Chondrocyte (in vitro differentiated cells): ENCODE measurements at regions not wholly inside any gene's neighbourhood (a gene's known extent, or its start where the extent isn't known, plus 50 kb on each side); places are given as distances from the start of the nearest gene placed in this dataset.

ENCODE experiments used
- DNase-seq: peaks from one replicate; pipeline ENCODE4 v3.0.0; 2021; ENCODE audit warnings: mixed read lengths, low spot score
- H3K27ac Mint-ChIP-seq: one replicate; pipeline ENCODE4 v1.8.0; 2021; ENCODE audit warnings: mild to moderate bottlenecking, moderate library complexity, mixed read lengths; ENCODE audit not compliant: unreplicated experiment
- H3K27me3 Mint-ChIP-seq: 2 replicates; pipeline ENCODE4 v1.8.0; 2021; ENCODE audit warnings: low read depth, mixed read lengths
- H3K36me3 Mint-ChIP-seq: 2 replicates; pipeline ENCODE4 v1.8.0; 2021; ENCODE audit warnings: low read depth, mixed read lengths
- H3K4me1 Mint-ChIP-seq: 2 replicates; pipeline ENCODE4 v1.8.0; 2021; ENCODE audit warnings: low read depth, mild to moderate bottlenecking, mixed read lengths
- H3K4me3 Mint-ChIP-seq: one replicate; pipeline ENCODE4 v1.8.0; 2021; ENCODE audit warnings: mild to moderate bottlenecking, moderate library complexity, mixed read lengths; ENCODE audit not compliant: unreplicated experiment
- H3K9me3 Mint-ChIP-seq: 2 replicates; pipeline ENCODE4 v1.8.0; 2021; ENCODE audit warnings: low read depth, mixed read lengths
- CTCF ChIP-seq: fragments of 200-600 bp; sonication (generic); IDR thresholded peaks from 2 replicates; pipeline ENCODE4 v1.5.0; 2021; ENCODE audit warnings: antibody characterized with exemption, mild to moderate bottlenecking, moderate library complexity

DNA sequence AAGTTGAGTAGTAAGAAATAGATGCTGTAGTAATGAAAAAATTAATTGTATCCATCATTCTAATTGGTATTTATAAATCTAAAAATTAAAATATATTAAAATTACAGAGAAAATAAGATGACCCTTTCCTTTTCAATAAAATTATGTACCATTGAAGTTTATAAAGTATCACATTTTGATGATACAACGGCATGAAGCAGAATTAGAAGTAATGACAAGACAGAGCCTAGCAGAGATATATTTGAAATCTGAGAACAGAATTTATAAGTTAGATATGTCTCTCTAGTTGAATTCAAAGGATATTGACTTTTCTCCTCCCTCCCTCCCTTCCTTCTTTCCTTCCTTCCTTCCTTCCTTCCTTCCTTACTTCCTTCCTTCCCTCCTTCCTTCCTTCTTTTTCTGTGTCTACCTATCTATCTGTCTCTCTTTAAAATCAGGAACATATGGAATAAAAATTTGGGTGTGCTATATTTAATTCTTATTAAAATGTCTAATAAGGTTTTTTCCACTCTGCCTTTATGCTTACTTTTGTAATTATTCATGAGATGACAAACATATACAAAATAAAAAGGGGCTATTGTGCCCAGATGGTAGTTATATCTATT, 258.5 kb upstream of the CD180 start:
- no peak for TF ChIP-seq CTCF
- H3K27ac Mint-ChIP-seq, result no peak overlapping the region
- no peak for DNase-seq
- peaks cover 10% of the 10 kb centered on the region for H3K4me1 Mint-ChIP-seq
- no peaks in the 10 kb centered on the region for H3K27me3 Mint-ChIP-seq
- H3K4me3 Mint-ChIP-seq, result no peak overlapping the region
- no peaks in the 10 kb centered on the region for H3K9me3 Mint-ChIP-seq
- no peaks in the 10 kb centered on the region for H3K36me3 Mint-ChIP-seq

GRCh38 chr5:67453111-67453905, 256.7 kb upstream of the CD180 start:
- no peak for TF ChIP-seq CTCF
- Mint-ChIP-seq H3K9me3 (peaks cover 8% of the 10 kb centered on the region), H3K4me1 (peaks cover 10% of the 10 kb centered on the region), H3K27me3 (no peaks in the 10 kb centered on the region), H3K36me3 (no peaks in the 10 kb centered on the region), H3K27ac (peak overlapping the region; percentile 23), H3K4me3 (no peak overlapping the region)
- DNase-seq, result no peak

- Mint-ChIP-seq H3K9me3 (peaks cover 9% of the 10 kb centered on the region), H3K27me3 (no peaks in the 10 kb centered on the region), H3K36me3 (no peaks in the 10 kb centered on the region), H3K27ac (no peak overlapping the region), H3K4me1 (peaks cover 10% of the 10 kb centered on the region), H3K4me3 (no peak overlapping the region)
- no peak for TF ChIP-seq CTCF
- DNase-seq, result no peak
These were observed 255.2 kb upstream of the CD180 start for GRCh38 chr5:67451640-67452279.

DNA sequence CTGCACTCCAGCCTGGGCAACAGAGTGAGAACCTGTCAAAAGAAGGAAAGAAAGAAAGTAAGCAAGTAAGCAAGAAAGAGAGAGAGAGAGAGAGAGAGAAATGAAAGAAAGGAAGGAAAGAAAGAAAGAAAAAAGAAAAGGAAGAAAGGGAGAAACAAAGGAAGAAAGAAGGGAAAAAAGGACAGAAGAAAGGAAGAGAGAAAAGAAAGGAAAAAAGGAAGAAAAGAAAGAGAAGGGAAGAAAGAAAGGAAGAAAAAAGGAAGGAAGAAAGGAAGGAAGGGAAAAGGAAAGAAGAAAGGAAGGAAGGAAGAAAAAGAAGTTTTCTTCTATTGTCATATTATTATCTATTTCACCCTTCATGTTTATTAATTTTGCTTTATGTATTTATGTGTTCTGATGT, 251.1 kb upstream of the CD180 start:
- no peak for DNase-seq
- no peak overlapping the region for H3K4me3 Mint-ChIP-seq
- no peak overlapping the region for H3K27ac Mint-ChIP-seq
- no peak for TF ChIP-seq CTCF
- H3K4me1 Mint-ChIP-seq, result peaks cover 9% of the 10 kb centered on the region
- no peaks in the 10 kb centered on the region for H3K27me3 Mint-ChIP-seq
- peaks cover 5% of the 10 kb centered on the region for H3K36me3 Mint-ChIP-seq
- peaks cover 24% of the 10 kb centered on the region for H3K9me3 Mint-ChIP-seq
